GM21717 (cell line): ENCODE measurements at regions not wholly inside any gene's neighbourhood (a gene's known extent, or its start where the extent isn't known, plus 50 kb on each side); places are given as distances from the start of the nearest gene placed in this dataset.

ENCODE experiments used
- ATAC-seq: cut with Tn5 transposase; IDR thresholded peaks from one replicate; pipeline ENCODE4 v1.9.1; 2021; ENCODE audit warnings: mild to moderate bottlenecking, moderate library complexity; ENCODE audit not compliant: unreplicated experiment

- no peak for ATAC-seq
Measured at GRCh38 chr6:105510746-105511145, 107.9 kb upstream of the PREP start.

DNA sequence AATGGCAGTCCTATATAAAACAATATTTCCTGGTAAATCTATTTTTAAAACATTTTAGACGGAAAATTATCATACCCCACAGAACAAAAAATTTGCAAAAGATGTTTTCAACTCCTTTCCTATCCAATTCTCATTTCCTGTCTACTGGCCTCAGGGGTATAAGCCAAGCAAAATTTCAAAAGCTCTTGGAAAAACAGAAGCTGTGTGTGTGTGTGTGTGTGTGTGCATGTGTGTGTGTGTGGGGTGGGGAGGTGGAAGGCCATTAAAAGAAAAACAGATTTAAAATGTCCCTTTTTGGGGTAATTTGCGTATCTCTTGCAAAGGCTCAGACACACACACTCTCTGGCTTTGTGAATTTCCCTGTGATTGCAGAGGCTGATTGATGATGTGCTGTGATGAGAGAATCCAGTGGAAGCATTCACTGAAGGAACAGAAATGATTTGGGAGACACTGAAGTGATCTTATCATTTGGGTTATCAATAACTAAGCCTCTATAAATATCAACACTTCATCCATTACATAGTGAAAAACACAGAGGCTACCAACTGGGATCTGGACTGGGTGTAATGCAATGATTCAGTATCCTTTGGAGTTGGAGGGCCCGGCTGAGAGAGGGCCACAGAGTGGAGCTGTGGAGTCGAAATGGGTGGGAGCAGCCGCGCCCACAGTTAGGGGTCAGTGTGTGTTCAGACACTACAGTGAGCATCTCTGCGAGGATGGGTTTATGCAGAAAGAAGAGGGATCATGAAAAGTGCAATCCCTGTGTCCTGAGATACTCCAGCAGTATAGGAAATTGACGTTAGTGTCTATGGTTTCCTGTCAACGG is 106.8 kb upstream of the PREP start:
- ATAC-seq = no peak

DNA sequence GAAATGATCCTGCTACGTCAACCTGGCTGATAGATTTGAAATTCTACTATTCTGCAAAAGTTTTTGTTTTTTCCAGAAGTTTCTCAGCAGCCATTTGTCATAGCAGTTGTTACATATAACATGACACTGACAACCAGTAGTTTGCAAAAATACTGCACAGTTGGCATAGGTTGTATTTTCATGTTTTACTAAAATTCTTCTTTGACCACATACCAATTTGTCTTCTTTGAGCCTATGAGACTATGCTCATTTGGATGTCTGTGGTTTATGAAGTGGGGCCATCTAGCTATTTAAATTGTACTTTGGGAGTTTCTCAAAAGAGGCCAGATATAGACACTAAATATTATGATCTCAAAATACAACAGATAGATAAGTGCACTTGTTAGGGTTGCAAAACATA is 104.9 kb upstream of the PREP start:
- no peak for ATAC-seq

GRCh38 chr6:105504706-105505105 is 101.8 kb upstream of the PREP start:
- no peak for ATAC-seq

- no peak for ATAC-seq
Measured at GRCh38 chr6:105503641-105504040, 100.8 kb upstream of the PREP start.

GRCh38 chr6:105501826-105502344 is 99.0 kb upstream of the PREP start:
- ATAC-seq = no peak

- ATAC-seq = no peak
Measured at GRCh38 chr6:105501246-105501645, 98.4 kb upstream of the PREP start.

GRCh38 chr6:105500693-105501092 is 97.8 kb upstream of the PREP start:
- no peak for ATAC-seq

GRCh38 chr6:105499931-105500330 is 97.0 kb upstream of the PREP start:
- ATAC-seq = no peak

DNA sequence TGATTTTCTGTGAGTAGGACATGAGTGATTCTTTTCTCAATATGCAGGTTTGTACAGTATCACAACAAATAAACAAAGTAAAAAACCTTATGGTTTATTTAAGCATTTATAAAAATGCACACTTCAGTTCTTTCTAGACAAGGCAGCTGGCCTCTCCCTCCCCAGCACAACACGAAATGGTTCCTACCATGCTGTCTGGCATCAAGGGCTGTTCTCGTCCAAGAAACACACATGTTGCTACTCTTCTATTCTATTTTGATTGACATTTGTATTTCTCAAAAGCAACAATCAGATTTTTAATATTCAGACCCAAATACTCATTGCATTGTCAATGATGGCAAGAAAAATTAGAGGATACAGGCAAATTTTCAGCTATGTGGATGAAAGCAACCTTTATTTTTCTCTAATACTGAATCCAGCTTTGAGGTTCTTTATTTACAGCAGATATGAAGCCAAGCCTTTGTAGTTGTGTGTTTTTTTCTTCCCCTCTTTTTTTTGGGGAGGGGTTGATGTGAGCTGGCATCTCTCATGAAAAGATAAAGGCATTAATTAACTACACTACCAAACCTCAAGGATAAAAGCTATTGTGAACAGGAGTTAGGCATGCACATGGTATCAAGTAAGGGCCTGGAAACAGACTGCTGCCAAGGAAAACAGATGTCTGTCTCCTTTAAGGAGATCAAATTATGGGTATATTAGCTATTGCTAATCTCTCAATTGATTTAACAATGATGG is 96.4 kb upstream of the PREP start:
- ATAC-seq = no peak

GRCh38 chr6:105497549-105497948 is 94.7 kb upstream of the PREP start:
- no peak for ATAC-seq

GRCh38 chr6:105495515-105495914 is 92.6 kb upstream of the PREP start:
- peak; percentile 73 for ATAC-seq

- no peak for ATAC-seq
Measured at GRCh38 chr6:105494688-105495087, 91.8 kb upstream of the PREP start.

DNA sequence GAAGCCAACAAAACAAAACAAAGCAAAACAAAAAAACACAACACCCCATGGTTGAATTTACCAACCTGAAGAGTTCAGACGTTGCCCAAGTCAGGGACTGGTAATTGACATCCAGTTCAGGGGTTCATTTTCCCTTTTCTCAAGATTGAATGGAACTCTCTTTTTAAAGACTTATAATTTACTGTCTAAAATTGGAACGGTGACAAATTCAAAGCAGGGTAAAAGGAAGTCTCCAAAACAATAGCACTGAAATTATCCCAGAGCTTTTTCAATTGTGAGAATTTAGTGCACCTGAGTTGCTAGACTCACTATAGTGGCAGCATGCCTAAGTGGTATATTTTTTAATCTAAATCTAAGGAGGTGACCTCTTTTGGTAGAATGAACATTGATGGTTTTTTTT is 90.9 kb upstream of the PREP start:
- ATAC-seq = no peak

GRCh38 chr6:105492706-105493673 is 90.1 kb upstream of the PREP start:
- ATAC-seq = peak; percentile 84

DNA sequence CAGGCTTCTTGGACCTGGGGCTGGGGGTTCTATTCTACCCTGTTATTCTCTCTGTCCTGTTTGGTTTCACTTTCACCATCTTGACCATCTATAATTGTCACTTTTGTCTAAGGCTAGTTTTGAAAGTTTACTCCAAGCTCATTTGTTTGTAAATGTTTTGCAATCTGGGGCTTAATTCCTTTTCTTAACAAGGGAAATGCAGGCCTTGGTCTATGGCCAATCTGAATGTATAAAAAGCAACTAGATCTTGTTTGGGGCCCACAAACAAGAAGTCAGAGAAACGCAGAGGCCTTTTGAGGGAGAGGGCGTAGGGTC is 86.3 kb upstream of the PREP start:
- no peak for ATAC-seq

GRCh38 chr6:105488516-105489215 is 85.8 kb upstream of the PREP start:
- ATAC-seq = no peak

DNA sequence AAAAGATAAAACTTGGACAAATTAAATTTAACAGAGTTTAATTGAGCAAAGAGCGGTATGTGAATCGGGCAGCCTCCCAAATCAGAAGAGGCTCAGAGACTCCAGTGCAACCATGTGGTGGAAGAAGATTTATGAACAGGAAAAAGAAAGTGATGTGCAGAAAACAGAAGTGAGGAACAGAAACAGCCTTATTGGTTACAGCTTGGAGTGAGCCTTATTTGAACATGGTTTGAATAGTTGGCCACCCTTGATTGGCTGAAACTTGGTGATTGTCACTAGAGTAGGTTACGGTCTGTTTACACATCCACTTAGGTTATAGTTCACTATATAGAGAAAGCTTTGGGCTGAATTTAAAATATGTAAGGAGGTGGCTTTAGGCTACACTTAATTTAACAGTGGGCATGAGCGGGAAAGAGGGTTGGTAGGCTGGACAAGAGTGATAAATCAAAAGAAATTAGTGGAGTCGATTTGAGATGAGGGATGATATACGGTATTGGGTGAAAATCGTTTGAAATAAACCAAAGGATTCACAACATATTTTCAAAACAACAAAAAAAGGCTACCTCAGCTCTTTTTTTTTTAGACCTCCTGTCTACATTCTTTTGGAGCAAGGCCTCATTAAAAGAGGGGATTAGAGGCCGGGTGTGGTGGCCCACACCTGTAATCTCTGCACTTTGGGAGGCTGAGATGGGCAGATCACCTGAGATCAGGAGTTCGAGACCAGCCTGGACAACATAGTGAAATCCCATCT is 84.3 kb upstream of the PREP start:
- ATAC-seq = no peak

DNA sequence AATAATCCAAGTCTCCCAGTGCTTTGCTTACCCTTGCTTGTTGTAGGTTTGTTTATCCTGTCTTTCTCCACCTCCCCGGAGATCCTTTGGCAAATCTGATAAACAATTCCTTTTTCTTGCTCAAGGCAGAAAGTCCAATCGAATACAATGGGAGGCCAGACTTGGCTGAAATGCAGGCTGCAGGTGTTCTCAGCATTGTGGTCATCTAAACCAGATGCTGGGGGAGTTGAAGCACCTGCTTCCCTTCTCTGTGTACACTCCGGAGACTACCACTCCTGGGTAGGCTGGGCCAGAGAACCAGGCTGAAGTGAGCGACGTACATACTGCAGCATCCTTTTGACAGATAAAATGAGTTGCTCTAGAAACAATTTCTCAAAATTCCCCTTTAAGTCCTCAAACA is 82.6 kb upstream of the PREP start:
- ATAC-seq = peak; percentile 55
